HPDE6-E6E7 (cell line): ENCODE measurements at regions not wholly inside any gene's neighbourhood (a gene's known extent, or its start where the extent isn't known, plus 50 kb on each side); places are given as distances from the start of the nearest gene placed in this dataset.

ENCODE experiments used
- DNase-seq: peaks from one replicate; pipeline ENCODE4 v3.0.0; 2011; ENCODE audit warnings: missing footprints; ENCODE audit errors: extremely low spot score

DNA sequence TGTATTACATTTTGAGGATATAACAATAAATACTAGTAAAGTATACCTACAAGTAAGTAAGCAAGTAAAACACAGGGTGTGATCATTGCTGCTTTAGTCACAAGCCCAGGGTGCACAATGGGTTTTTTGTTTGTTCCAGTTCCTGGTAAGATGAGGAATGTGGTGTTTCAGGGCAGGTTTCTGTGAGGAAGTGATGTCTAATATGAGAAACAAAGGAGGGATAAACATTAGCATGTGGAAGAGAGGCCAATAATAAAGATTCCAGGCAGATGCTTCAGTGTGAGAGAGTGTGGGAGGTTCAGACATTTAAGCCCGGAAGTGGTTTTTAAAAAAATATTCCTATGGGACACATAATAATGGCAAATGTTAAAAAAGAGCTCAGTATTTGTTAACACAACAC, 808.1 kb upstream of the USP15 start:
- DNase-seq = peak; percentile 23

DNA sequence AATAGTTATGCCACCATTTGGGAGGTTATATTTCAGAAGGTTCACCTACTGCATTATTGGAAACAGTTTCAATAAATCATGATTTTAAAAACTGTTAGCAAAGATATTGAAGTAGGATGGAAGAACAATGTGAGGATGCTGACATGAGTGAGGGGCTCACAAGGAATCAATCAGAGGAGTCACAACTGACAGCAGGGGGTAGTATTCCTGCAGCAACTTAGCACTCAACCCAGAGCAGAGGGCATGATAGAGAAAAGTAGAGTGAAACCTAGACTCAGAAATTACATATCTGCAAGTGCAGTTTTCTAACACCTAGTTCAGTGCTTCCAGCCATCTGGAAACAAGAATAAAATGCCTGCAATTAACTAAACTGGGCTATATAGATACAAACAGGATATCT, 772.5 kb upstream of the USP15 start:
- DNase-seq = no peak

GRCh38 chr12:61490526-61491498, 769.4 kb upstream of the USP15 start:
- peak; percentile 13 for DNase-seq

DNA sequence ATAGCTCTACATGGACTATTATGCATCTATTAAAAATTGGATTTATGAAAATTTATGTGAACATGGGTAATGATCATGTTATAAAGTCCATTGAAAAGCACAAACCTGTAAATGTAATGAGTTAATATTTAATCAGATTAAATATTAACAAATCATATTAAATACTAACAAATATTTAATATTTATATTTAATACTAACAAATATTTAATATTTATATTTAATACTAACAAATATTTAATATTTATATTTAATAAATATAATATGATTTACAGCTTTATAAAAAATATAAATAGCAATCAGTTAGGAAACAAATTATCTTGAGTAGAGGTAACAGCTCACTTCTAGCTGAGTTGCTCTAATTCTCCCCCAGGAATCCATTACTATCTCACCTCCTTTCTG, 758.0 kb upstream of the USP15 start:
- DNase-seq = no peak

DNA sequence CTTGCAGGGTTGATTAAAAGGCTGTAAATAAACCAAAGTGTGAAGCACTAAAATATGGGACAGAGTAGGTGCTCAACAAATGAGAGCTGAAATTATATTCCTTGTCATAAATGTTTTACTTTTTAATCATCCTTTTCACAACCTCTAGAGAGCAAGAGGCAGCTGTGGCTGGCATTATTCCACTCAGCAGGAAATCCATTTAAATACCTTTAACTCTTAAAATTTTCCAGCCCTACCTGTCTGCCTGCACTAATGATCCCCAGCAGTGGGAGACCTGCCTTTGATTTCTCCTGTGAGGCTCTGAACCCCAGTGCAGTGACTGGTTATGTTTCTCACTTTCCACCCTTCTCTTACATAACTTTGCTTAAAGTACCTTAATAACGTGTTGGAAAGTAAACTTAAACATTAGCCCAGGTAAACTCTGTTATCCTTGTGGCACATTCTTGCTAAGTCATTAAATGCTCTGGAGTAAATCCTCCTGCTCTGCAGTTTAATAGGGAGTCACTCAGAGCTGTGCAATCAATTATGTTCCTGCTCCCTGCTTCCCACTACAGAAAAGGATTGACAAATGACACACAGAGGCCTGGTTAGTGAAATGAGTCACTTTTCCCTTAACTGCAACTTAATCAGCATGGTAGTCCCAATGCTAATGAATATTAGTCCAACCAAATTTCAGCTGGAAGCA, 755.7 kb upstream of the USP15 start:
- no peak for DNase-seq

DNA sequence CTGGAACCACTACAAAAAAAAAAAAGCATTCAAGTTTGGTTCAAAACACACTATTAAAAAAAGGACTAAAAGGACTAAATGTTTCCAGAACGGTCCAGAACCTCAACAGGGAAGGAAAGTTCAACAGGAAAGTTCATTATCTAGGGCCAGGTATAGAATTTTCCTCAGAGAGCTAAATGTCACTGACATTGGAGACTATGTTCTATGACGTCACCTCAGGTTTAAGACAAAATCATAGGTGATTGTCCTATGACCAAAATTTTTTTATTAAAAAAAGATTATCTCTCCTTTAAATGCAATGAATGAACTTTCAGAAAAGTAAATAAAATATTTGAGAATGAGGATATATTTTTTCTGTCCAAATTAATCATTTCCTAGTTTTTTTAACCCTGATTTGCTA, 746.7 kb upstream of the USP15 start:
- no peak for DNase-seq

DNA sequence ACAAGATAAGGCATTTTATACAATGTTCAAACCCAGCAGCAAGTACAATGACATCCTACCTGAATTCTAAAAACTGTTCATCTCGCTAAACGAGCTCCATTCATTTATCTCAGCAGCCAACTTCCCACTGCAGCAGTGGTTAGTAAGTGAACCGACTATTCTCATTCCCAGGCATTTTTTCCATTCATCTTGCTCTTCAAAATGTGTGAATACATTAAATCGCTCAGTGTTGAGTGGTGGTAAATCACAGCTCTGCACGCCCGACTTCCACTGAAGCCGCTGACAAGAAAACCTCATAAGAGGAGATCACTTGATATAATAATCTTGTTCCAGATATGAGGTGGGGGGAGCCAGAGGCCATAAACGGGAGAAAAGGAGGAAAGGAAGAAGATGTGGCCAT, 746.2 kb upstream of the USP15 start:
- no peak for DNase-seq

- no peak for DNase-seq
Observed at GRCh38 chr12:61521258-61521657, 738.9 kb upstream of the USP15 start.

DNA sequence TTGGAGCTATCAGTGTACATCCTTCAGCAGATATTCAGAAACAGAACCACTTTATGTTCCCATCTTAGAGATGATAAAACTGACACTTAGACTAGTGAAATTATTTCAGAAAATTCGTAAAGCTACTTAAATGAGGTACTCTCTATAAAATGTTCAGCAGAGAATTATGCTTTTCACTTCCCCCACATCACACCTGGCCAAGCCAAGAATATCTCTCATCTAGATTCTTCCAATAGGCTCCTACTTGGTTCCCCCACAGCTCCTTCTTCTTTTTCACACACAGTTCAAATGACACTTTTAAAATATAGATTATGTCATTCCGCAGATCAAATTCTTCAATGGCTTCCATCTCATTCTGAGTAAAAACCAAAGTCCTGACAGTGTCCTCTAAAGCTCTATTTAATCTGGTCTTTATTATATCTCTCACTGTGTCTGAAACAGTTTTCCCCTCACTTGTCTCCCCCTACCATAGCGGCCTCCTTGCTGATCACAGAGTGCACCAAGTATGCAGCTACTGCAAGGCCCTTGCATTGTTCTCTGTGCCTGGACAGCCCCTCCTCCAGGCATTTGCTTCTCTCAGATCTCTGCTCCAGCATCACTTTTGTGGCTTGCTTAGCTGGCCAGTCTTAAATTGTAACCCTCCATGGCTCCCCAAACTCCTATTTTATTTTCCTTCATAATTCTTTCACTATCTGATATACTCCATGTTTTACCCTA, 736.8 kb upstream of the USP15 start:
- DNase-seq = no peak

DNA sequence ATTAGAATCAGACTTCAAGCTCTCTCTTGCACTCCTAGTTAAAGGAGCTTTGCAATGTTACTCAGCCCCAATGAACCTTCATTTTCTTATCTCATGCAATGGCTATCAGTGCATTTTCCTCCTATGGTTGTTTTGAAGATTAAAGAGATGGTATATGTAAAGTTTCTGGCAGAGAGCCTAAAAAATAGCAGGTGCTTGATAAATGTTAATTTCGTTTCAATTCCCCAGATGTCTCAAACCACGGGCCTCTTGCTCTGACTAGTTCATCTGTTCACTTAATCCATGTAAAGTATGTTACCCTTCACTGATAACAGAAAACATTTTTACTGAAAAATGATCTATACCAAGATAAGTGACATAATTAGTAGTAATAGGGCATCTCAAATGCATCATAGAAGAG, 735.4 kb upstream of the USP15 start:
- DNase-seq = no peak

DNA sequence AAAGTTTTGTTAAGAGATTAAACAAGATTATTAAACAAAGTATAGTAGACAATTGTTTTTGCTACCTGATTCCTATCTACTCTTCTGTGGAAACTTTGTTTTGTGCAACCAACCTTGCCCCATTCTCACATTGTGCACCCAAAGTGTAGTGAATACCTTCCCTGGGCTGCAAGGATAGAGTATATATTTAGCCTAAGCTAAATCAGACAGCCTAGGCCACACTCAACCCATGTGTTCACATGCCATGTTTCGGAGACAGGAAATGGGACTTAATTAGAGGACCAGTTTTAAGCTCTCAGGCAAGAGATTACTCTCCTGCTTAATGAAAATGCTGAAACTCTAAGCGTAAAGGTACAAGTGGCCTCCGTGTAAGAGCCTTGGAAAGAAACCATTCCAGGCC, 734.9 kb upstream of the USP15 start:
- no peak for DNase-seq

- DNase-seq = no peak
Observed at GRCh38 chr12:61530456-61530855, 729.7 kb upstream of the USP15 start.

DNA sequence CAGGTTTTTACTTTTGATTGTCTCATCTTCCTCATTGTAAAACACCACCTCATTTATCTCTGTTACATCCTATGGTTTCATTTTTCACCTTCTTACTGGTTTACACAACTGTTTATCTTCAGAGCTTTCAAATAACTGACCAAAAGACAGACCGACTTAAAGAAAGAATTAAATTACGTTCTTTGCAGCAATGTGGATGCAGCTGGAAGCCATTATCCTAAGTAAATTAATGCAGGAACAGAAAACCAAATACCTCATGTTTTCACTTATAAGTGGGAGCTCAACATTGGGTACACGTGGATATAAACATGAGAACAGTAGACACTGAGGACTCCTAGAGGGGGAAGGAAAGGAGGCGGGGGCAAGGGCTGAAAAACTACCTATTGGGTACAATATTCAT, 729.0 kb upstream of the USP15 start:
- DNase-seq = no peak

- no peak for DNase-seq
Observed at GRCh38 chr12:61536117-61536516, 724.1 kb upstream of the USP15 start.

DNA sequence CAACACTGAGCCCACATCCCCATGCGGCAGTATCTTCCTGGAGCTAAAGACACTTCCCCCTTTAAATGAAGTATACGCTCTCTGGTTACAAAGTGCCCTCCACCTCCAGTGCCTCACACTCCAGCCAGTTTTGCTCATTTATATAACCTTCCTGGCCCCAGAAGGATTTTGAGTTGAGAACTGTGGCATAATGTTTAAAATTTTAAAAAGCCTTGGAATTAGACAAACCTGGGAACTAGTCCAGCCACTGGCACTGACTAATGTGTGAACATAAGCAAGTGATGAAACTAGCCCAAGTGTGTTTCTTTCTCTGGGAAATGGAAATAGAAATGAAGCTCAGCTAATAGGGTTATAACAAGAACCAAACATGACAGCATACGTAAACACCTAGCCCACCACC, 723.7 kb upstream of the USP15 start:
- no peak for DNase-seq

DNA sequence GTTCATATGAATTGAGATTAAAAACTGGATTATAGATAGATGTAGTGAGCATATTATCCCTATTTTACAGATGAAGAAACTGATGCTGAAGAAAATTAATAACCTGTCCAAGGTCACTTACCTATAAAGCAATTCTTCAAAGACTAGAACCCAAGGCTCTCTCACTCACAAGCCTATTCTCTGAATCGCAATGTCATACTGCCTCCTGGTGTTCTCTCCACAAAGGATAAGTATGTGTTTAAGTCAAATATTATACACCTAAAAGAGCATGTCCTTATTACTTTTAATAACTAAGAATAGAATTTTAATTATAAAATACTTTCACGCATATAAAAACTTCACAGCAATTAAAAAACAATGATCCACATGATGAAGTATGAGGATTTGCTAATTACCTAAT, 721.3 kb upstream of the USP15 start:
- no peak for DNase-seq

DNA sequence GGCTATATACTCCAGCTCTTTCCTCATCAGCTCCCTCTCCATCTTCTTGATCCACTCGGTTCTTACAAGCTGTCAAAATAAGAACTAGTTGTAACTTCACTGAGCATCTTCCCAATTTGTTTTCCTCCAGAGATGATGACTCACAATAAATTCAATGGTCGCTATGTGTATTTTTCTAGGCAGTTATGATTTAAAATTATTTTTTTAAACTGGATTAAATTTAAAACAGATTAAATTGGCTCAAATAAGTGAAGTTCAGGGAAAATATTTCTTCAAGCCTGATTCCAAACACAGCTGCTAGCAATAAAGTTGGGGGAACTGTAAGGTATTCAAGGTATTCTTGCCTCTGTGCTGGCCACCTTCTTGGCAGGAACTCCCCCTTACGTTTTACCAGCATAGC, 717.7 kb upstream of the USP15 start:
- no peak for DNase-seq

- DNase-seq = peak; percentile 32
Observed at GRCh38 chr12:61546296-61546695, 713.9 kb upstream of the USP15 start.

DNA sequence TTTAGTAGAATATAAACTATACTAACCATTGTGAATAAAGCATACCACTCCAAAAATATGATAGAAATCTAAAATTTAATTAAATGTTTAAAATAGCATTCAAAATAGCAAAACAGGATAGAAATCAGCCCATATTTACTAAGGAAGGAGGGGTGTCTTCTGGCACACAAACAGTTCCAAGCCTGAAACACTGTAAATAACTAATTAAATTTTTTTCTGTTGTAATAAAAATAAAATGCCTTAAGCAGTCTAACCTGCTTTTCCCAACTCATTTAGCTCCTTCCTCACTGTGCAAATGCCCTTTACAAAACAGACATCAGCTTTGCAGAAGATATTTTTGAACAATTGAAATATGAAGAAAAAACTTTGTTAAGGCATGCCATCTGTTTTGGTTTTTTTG, 707.1 kb upstream of the USP15 start:
- no peak for DNase-seq

GRCh38 chr12:61554268-61555008, 705.8 kb upstream of the USP15 start:
- peak; percentile 38 for DNase-seq

GRCh38 chr12:61563665-61564450, 696.3 kb upstream of the USP15 start:
- no peak for DNase-seq
